ENCODE measurements at regions not wholly inside any gene's neighbourhood (a gene's known extent, or its start where the extent isn't known, plus 50 kb on each side); places are given as distances from the start of the nearest gene placed in this dataset.
"Not testable (repeated sequence)": the region's sequence is repeated elsewhere in the genome, so short reads cannot be mapped to it uniquely, and the experiment has no call there.

GRCh38 chrX:27404366-27404765 lies 58.8 kb downstream of the PPP4R3C start:
- DNase-seq: no peak

- no peak for DNase-seq
Measured at GRCh38 chrX:27399146-27399456, 64.0 kb downstream of the PPP4R3C start.

GRCh38 chrX:27391623-27392022 lies 71.5 kb downstream of the PPP4R3C start:
- DNase-seq: no peak

GRCh38 chrX:27381419-27381818 lies 81.7 kb downstream of the PPP4R3C start:
- no peak for DNase-seq

GRCh38 chrX:27380163-27380845 lies 82.8 kb downstream of the PPP4R3C start:
- DNase-seq: no peak

GRCh38 chrX:27354021-27354420 lies 109.1 kb downstream of the PPP4R3C start:
- DNase-seq: no peak

- no peak for DNase-seq
Measured at GRCh38 chrX:27350476-27350875, 112.7 kb downstream of the PPP4R3C start.

- DNase-seq: peak; percentile 45
Measured at GRCh38 chrX:27336466-27337091, 126.6 kb downstream of the PPP4R3C start.

- no peak for DNase-seq
Measured at GRCh38 chrX:27321632-27322031, 141.5 kb downstream of the PPP4R3C start.

- DNase-seq: no peak
Measured at GRCh38 chrX:27309406-27309805, 153.7 kb downstream of the PPP4R3C start.

GRCh38 chrX:27307546-27307945 lies 155.6 kb downstream of the PPP4R3C start:
- no peak for DNase-seq

GRCh38 chrX:27292552-27292951 lies 170.6 kb downstream of the PPP4R3C start:
- not testable (repeated sequence) for DNase-seq

- DNase-seq: no peak
Measured at GRCh38 chrX:27276751-27277150, 186.4 kb downstream of the PPP4R3C start.

GRCh38 chrX:27254656-27255055 lies 208.5 kb downstream of the PPP4R3C start:
- DNase-seq: no peak

- no peak for DNase-seq
Measured at GRCh38 chrX:27251369-27251768, 211.8 kb downstream of the PPP4R3C start.

GRCh38 chrX:27242581-27242980 lies 220.6 kb downstream of the PPP4R3C start:
- DNase-seq: no peak

GRCh38 chrX:27241981-27242380 lies 221.2 kb downstream of the PPP4R3C start:
- no peak for DNase-seq

- not testable (repeated sequence) for DNase-seq
Measured at GRCh38 chrX:27240042-27240441, 223.1 kb downstream of the PPP4R3C start.

GRCh38 chrX:27236681-27237080 lies 226.5 kb downstream of the PPP4R3C start:
- no peak for DNase-seq

GRCh38 chrX:27229721-27230120 lies 233.4 kb downstream of the PPP4R3C start:
- DNase-seq: no peak

GRCh38 chrX:27222661-27223060 lies 240.5 kb downstream of the PPP4R3C start:
- no peak for DNase-seq

GRCh38 chrX:27186671-27187070 lies 276.5 kb downstream of the PPP4R3C start:
- peak; percentile 39 for DNase-seq

GRCh38 chrX:27163236-27163635 lies 299.9 kb downstream of the PPP4R3C start:
- DNase-seq: no peak

GRCh38 chrX:27162496-27162895 lies 300.6 kb downstream of the PPP4R3C start:
- no peak for DNase-seq

- not testable (repeated sequence) for DNase-seq
Measured at GRCh38 chrX:27156921-27157320, 306.2 kb downstream of the PPP4R3C start.

All from CD4-positive, alpha-beta T cell treated with Interleukin-17A for 4 hours (primary cell).